H9 (cell line): ENCODE measurements at regions not wholly inside any gene's neighbourhood (a gene's known extent, or its start where the extent isn't known, plus 50 kb on each side); places are given as distances from the start of the nearest gene placed in this dataset.

ENCODE experiments used
- DNase-seq: peaks from one replicate; pipeline ENCODE4 v3.0.0-alpha.2; 2017
- H2AFZ ChIP-seq: one replicate; pipeline ENCODE4 v1.6.1; 2013; ENCODE audit warnings: mild to moderate bottlenecking, low read length, control low read depth, moderate library complexity
- H2AK5ac ChIP-seq: 2 replicates; pipeline ENCODE4 v1.6.1; 2013; ENCODE audit warnings: low read length, control low read depth, mixed read lengths; ENCODE audit not compliant: insufficient read length
- H2BK120ac ChIP-seq: one replicate; pipeline ENCODE4 v1.6.1; 2013; ENCODE audit warnings: low read depth, mild to moderate bottlenecking, low read length, control low read depth, inconsistent platforms; ENCODE audit not compliant: poor library complexity, severe bottlenecking
- H2BK12ac ChIP-seq: 2 replicates; pipeline ENCODE4 v1.6.1; 2013; ENCODE audit warnings: low read length, control low read depth, mixed read lengths, low read depth; ENCODE audit not compliant: insufficient read length
- H2BK15ac ChIP-seq: 2 replicates; pipeline ENCODE4 v1.6.1; 2013; ENCODE audit warnings: low read depth, low read length, control low read depth
- H2BK20ac ChIP-seq: one replicate; pipeline ENCODE4 v1.6.1; 2013; ENCODE audit warnings: low read depth, mild to moderate bottlenecking, low read length, control low read depth, inconsistent platforms; ENCODE audit not compliant: poor library complexity, severe bottlenecking
- H2BK5ac ChIP-seq: 2 replicates; pipeline ENCODE4 v1.6.1; 2013; ENCODE audit warnings: low read length, control low read depth, mixed read lengths; ENCODE audit not compliant: insufficient read length
- H3K14ac ChIP-seq: 2 replicates; pipeline ENCODE4 v1.6.1; 2013; ENCODE audit warnings: low read length, control low read depth; ENCODE audit not compliant: insufficient read depth
- H3K18ac ChIP-seq: 2 replicates; pipeline ENCODE4 v1.6.1; 2013; ENCODE audit warnings: low read depth, mild to moderate bottlenecking, mixed read lengths, low read length, control low read depth; ENCODE audit not compliant: insufficient read length
- H3K23ac ChIP-seq: 2 replicates; pipeline ENCODE4 v1.6.1; 2013; ENCODE audit warnings: low read length, control low read depth, mixed read lengths, low read depth; ENCODE audit not compliant: insufficient read length
- H3K23me2 ChIP-seq: 2 replicates; pipeline ENCODE4 v1.6.1; 2013; ENCODE audit warnings: low read depth, mild to moderate bottlenecking, mixed read lengths, low read length, control low read depth; ENCODE audit not compliant: insufficient read length, poor library complexity, severe bottlenecking
- H3K27ac ChIP-seq: 2 replicates; pipeline ENCODE4 v1.5.1; 2013; ENCODE audit warnings: low read length, control low read depth, mixed read lengths, low read depth; ENCODE audit not compliant: insufficient read length
- H3K27me3 ChIP-seq: 2 replicates; pipeline ENCODE4 v1.6.1; 2013; ENCODE audit warnings: low read length, control low read depth, inconsistent platforms; ENCODE audit not compliant: insufficient read depth
- H3K4ac ChIP-seq: 2 replicates; pipeline ENCODE4 v1.6.1; 2013; ENCODE audit warnings: low read depth, mild to moderate bottlenecking, control low read depth, inconsistent platforms, low read length, moderate library complexity
- H3K4me1 ChIP-seq: 2 replicates; pipeline ENCODE4 v1.6.1; 2013; ENCODE audit warnings: low read length, control low read depth, inconsistent platforms; ENCODE audit not compliant: insufficient read depth
- H3K4me2 ChIP-seq: 2 replicates; pipeline ENCODE4 v1.6.1; 2013; ENCODE audit warnings: low read length, control low read depth, mixed read lengths; ENCODE audit not compliant: insufficient read length, insufficient read depth
- H3K56ac ChIP-seq: 2 replicates; pipeline ENCODE4 v1.6.1; 2013; ENCODE audit warnings: low read depth, mild to moderate bottlenecking, mixed read lengths, low read length, control low read depth; ENCODE audit not compliant: insufficient read length
- H3K79me1 ChIP-seq: 2 replicates; pipeline ENCODE4 v1.6.1; 2013; ENCODE audit warnings: low read depth, mild to moderate bottlenecking, moderate library complexity, low read length, control low read depth, inconsistent platforms; ENCODE audit not compliant: insufficient read depth, poor library complexity, severe bottlenecking
- H3K79me2 ChIP-seq: 2 replicates; pipeline ENCODE4 v1.6.1; 2013; ENCODE audit warnings: low read length, control low read depth, inconsistent platforms; ENCODE audit not compliant: insufficient read depth
- H3K9ac ChIP-seq: 2 replicates; pipeline ENCODE4 v1.6.1; 2013; ENCODE audit warnings: low read length, control low read depth, mixed read lengths; ENCODE audit not compliant: insufficient read length; ENCODE audit errors: extremely low read depth
- H3K9me3 ChIP-seq: one replicate; pipeline ENCODE4 v1.6.1; 2013; ENCODE audit warnings: low read depth, low read length, inconsistent platforms; ENCODE audit not compliant: control insufficient read depth
- H3T11ph ChIP-seq: one replicate; pipeline ENCODE4 v1.6.1; 2013; ENCODE audit warnings: mild to moderate bottlenecking, low read length, control low read depth, inconsistent platforms
- H4K20me1 ChIP-seq: one replicate; pipeline ENCODE4 v1.6.1; 2013; ENCODE audit not compliant: control insufficient read depth, insufficient read length, insufficient read depth
- H4K5ac ChIP-seq: 2 replicates; pipeline ENCODE4 v1.6.1; 2013; ENCODE audit warnings: low read depth, mild to moderate bottlenecking, mixed read lengths, low read length, control low read depth; ENCODE audit not compliant: insufficient read length
- H4K8ac ChIP-seq: replicated peaks from 2 replicates; pipeline ENCODE4 v1.6.1; 2013; ENCODE audit warnings: low read length, control low read depth, mixed read lengths, low read depth; ENCODE audit not compliant: insufficient read length
- H4K91ac ChIP-seq: 2 replicates; pipeline ENCODE4 v1.6.1; 2013; ENCODE audit warnings: low read depth, mild to moderate bottlenecking, moderate library complexity, mixed read lengths, low read length, control low read depth; ENCODE audit not compliant: insufficient read length
- H3K27ac Mint-ChIP-seq, 3 experiments: 2 replicates in 2 of 3; 3 replicates in 1 of 3; pipeline ENCODE4 v1.8.0; 2020 to 2021; ENCODE audit warnings: mixed read lengths in 3 of 3, mild to moderate bottlenecking in 1 of 3, moderate library complexity in 1 of 3
- H3K27me3 Mint-ChIP-seq: 2 replicates; pipeline ENCODE4 v1.8.0; 2021; ENCODE audit warnings: low read depth, mild to moderate bottlenecking, moderate library complexity, mixed read lengths
- H3K36me3 Mint-ChIP-seq, 3 experiments: 2 replicates in 2 of 3; 3 replicates in 1 of 3; pipeline ENCODE4 v1.8.0; 2020 to 2021; ENCODE audit warnings: low read depth in 3 of 3, mixed read lengths in 3 of 3; ENCODE audit not compliant: insufficient read depth in 1 of 3
- H3K4me1 Mint-ChIP-seq, 2 experiments: 2 replicates each; pipeline ENCODE4 v1.8.0; 2020; ENCODE audit warnings: mixed read lengths in 2 of 2
- H3K4me3 Mint-ChIP-seq, 2 experiments: 2 replicates in 1 of 2; 3 replicates in 1 of 2; pipeline ENCODE4 v1.8.0; 2020 to 2021; ENCODE audit warnings: mild to moderate bottlenecking in 2 of 2, mixed read lengths in 2 of 2, moderate library complexity in 1 of 2
- H3K9me3 Mint-ChIP-seq, 2 experiments: 2 replicates in 1 of 2; 3 replicates in 1 of 2; pipeline ENCODE4 v1.8.0; 2020; ENCODE audit warnings: mild to moderate bottlenecking in 2 of 2, mixed read lengths in 2 of 2, moderate library complexity in 1 of 2
- WGBS: extraction: QIAGEN DNeasy Blood & Tissue Kit; methylation state at CpG from one replicate; pipeline ENCODE4 v1.1.7; 2013; ENCODE audit warnings: missing lambda C conversion rate, low lambda C conversion rate, mixed read lengths; ENCODE audit not compliant: insufficient read length; ENCODE audit errors: extremely low coverage; 5-methylcytosine and 5-hydroxymethylcytosine counted together
- TF ChIP-seq, protein P1 (sequence below): fragments of 200-600 bp; sonication (generic); conservative IDR thresholded peaks from 3 replicates; pipeline ENCODE4 v1.8.0; 2021; ENCODE audit warnings: antibody characterized with exemption, mild to moderate bottlenecking

- Mint-ChIP-seq H3K4me1 (peaks cover 12 to 22% of the 10 kb centered on the region in 2 experiments), H3K27ac (no peak overlapping the region), H3K27me3 (peaks cover 5% of the 10 kb centered on the region), H3K9me3 (peaks cover 4 to 18% of the 10 kb centered on the region in 2 experiments; a peak in 4 of 5 replicates), H3K36me3 (peaks cover 0 to 3% (median 3%) of the 10 kb centered on the region in 3 experiments; a peak in 3 of 7 replicates), H3K4me3 (no peak overlapping the region)
- H4K91ac ChIP-seq = no peak overlapping the region
- H4K8ac ChIP-seq = no peak overlapping the region
- H3K27me3 ChIP-seq = no peaks in the 10 kb centered on the region
- H4K20me1 ChIP-seq = no peaks in the 10 kb centered on the region
- H3K14ac ChIP-seq = no peak overlapping the region; the same call in 1 of the 2 replicates
- no peak overlapping the region for H3T11ph ChIP-seq
- H2BK20ac ChIP-seq = no peak overlapping the region
- no peaks in the 10 kb centered on the region for H3K23me2 ChIP-seq
- no peak overlapping the region for H4K5ac ChIP-seq
- H2BK12ac ChIP-seq = no peak overlapping the region
- H2BK15ac ChIP-seq = no peak overlapping the region
- no peaks in the 10 kb centered on the region for H3K9me3 ChIP-seq
- no peak overlapping the region for H3K4me2 ChIP-seq
- H3K9ac ChIP-seq = no peak overlapping the region
- H3K4ac ChIP-seq = no peak overlapping the region
- no peak overlapping the region for H2AK5ac ChIP-seq
- DNase-seq = no peak
- no peak overlapping the region for H2AFZ ChIP-seq
- no peak overlapping the region for H2BK5ac ChIP-seq
- TF ChIP-seq, protein P1, sequence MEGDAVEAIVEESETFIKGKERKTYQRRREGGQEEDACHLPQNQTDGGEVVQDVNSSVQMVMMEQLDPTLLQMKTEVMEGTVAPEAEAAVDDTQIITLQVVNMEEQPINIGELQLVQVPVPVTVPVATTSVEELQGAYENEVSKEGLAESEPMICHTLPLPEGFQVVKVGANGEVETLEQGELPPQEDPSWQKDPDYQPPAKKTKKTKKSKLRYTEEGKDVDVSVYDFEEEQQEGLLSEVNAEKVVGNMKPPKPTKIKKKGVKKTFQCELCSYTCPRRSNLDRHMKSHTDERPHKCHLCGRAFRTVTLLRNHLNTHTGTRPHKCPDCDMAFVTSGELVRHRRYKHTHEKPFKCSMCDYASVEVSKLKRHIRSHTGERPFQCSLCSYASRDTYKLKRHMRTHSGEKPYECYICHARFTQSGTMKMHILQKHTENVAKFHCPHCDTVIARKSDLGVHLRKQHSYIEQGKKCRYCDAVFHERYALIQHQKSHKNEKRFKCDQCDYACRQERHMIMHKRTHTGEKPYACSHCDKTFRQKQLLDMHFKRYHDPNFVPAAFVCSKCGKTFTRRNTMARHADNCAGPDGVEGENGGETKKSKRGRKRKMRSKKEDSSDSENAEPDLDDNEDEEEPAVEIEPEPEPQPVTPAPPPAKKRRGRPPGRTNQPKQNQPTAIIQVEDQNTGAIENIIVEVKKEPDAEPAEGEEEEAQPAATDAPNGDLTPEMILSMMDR = no peak
- H3K23ac ChIP-seq = no peak overlapping the region
- no peak overlapping the region for H3K18ac ChIP-seq
- H3K79me2 ChIP-seq = no peaks in the 10 kb centered on the region
- peaks cover 2% of the 10 kb centered on the region; the same call in 1 of the 2 replicates for H3K4me1 ChIP-seq
- no peaks in the 10 kb centered on the region for H3K79me1 ChIP-seq
- H2BK120ac ChIP-seq = no peak overlapping the region
- no peak overlapping the region for H3K56ac ChIP-seq
- H3K27ac ChIP-seq = no peak overlapping the region
- WGBS = no CpG with 5 or more reads among the region's 10 CpGs
These were observed 145.3 kb upstream of the MGMT start for GRCh38 chr10:129321727-129322126.
